GM18511 (cell line): ENCODE measurements at regions not wholly inside any gene's neighbourhood (a gene's known extent, or its start where the extent isn't known, plus 50 kb on each side); places are given as distances from the start of the nearest gene placed in this dataset.
"Not testable (repeated sequence)": the region's sequence is repeated elsewhere in the genome, so short reads cannot be mapped to it uniquely, and the experiment has no call there.

Experiments used
- ATAC-seq: cut with Tn5 transposase; IDR thresholded peaks from one replicate; pipeline ENCODE4 v1.9.1; 2021; ENCODE audit warnings: mild to moderate bottlenecking, moderate library complexity; ENCODE audit not compliant: unreplicated experiment

DNA sequence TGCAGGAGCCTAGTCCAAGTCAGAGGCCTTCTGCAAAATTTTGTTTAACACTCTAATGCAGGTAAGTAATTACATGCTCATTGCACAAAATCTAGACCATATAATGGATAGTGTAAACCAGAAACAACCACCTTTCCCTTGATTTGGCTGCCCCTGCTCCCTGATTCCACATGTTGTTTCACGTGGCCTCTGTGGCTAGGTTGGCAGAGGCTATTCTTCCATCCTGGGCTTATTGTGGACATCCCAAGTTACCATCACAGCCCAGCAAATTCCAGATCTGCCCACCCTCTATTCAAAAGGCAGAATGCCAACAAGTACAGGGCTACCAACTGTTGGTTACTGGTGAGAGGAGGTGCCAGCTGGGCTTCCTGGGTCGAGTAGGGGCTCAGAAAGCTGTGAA lies 794.5 kb upstream of the GRM7 start:
- no peak for ATAC-seq

DNA sequence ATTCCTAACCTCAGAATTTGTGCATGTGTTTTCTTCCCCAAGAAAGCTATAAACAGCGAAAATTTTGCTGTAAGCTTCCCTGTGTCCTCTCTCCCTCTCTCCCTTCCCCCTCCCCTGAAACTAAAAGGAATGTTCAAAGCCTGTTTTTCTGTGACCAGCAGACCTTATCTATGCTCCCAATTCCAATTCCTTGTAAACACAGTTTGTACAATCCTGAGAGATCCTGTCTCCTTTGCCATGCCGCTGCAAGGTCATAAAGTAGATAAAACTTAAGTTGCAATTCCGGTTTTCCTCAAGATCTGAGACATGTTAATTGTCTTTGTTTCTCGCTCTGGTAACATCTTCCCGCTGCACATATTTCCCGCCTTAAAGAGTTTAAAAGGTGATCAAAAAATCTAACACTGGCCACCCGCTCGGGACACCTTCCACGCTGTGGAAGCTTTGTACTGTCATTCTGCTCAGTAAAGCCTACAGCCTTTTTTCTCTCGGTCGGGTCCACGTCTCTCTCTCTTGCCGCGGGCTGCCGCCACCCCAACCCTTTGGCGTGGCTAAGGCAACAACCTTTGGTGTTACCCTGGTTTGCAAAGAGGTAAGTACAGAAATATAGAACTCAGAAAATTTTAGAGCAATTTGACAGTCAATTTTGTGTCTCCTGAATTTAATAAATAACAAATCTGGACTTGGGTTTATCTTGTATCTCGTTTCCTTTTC lies 793.9 kb upstream of the GRM7 start:
- ATAC-seq: not testable (repeated sequence)

GRCh38 chr3:6074952-6075351 lies 786.0 kb upstream of the GRM7 start:
- ATAC-seq: no peak

DNA sequence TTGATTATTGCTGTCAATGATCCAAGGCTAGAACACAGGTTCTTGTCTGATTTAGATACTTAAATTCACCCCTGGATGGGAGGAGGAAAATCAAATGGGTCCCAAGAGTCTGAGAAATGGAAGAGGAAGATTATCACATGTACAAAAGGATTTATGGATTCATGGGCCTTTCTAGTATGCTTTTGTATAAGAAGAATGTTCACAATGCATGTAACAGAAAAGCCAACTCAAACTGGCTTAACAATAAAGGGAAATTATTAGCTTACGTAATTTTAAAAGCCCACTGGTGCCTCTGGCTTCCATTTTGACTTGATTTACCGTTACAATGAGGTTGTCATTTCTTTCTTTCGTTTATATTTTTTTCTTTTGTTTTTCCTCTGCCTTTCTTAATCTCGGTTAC lies 782.5 kb upstream of the GRM7 start:
- no peak for ATAC-seq

DNA sequence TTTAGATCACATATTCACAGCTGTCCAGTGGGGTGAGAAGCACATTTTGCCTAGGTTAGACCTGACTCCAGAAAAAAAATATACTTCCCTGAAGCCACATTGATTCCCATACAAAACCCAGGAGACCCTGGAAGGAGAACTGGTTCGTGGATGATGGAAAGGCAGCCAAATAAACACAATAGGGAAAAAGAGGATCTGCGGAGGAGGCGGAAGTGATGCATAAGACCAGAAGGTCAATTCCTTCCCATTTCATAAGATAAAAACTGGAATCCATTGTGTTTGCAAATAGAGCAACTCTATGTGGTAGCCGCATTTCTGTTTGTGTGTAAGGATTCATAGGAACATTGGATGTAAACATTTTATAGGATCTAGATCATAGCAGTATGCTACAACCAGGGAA lies 781.9 kb upstream of the GRM7 start:
- ATAC-seq: no peak

- no peak for ATAC-seq
Measured at GRCh38 chr3:6079561-6080179, 781.2 kb upstream of the GRM7 start.

- ATAC-seq: no peak
Measured at GRCh38 chr3:6088433-6088832, 772.5 kb upstream of the GRM7 start.

DNA sequence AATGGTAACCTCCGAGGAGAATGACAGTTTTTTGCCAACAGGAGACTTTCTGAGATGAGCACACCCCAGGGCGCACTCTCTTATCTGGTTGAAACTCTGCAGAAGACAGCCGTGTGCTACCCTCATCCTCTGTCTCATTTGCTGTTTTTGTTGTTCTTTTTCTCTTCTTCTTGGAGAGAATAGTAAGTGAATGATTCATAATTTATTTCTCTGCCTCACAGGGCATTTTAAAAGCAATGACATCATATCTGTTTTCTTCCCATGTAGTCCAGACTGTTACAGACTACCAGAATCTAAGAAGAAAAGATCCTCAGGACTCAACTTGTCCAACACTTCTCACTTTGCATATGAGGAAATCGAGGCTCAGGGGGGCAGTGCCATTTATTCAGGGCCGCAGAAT lies 771.1 kb upstream of the GRM7 start:
- ATAC-seq: no peak

- no peak for ATAC-seq
Measured at GRCh38 chr3:6091262-6091661, 769.7 kb upstream of the GRM7 start.

GRCh38 chr3:6095006-6095405 lies 765.9 kb upstream of the GRM7 start:
- ATAC-seq: no peak

DNA sequence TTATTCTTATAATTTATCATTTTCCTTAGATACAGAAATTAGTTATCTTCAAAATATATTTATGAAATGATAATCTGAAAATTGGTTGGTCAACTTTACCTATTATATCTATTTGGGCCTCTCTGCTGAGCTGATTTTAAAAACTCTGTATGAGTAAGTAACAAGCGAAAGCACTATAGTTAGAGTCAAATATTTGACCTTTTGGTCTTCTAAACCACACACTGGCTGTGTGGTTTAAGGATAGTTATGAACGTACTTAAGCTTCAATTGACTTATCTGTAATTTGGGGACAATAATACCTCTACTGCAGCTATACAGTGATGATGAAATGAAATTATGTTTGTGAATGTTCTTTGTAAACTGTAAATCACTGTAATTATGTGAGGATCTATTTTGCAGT lies 763.9 kb upstream of the GRM7 start:
- no peak for ATAC-seq

GRCh38 chr3:6097556-6097955 lies 763.4 kb upstream of the GRM7 start:
- ATAC-seq: no peak

- ATAC-seq: no peak
Measured at GRCh38 chr3:6098516-6099157, 762.3 kb upstream of the GRM7 start.

DNA sequence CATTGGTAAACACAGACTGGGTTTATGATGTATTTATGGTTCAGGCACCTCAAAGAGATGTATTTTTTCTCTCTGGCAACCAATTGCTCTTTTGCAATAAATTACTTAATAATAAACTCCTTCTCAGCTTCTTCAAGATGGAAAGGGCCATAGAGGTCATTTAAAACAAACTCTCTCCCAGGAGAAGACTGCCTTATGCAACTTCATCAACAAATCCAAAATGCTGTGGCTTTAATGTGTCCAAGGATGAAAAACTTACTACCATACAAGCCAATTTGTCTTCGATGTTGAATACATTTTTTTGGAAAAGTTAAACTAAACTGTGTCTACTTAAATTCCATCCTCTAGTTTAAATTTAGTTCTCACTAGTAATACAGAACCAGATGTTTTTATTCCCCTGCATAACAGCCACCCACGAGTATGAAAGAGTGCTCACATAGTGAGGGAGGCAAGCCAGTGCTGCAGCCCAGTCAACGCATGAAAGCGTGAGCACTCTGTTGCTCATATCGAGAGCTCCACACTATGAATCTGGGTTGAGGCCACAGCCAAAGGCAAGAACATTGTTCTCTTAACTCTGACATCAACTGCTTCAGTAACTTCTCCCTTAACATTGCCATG lies 761.3 kb upstream of the GRM7 start:
- ATAC-seq: no peak

DNA sequence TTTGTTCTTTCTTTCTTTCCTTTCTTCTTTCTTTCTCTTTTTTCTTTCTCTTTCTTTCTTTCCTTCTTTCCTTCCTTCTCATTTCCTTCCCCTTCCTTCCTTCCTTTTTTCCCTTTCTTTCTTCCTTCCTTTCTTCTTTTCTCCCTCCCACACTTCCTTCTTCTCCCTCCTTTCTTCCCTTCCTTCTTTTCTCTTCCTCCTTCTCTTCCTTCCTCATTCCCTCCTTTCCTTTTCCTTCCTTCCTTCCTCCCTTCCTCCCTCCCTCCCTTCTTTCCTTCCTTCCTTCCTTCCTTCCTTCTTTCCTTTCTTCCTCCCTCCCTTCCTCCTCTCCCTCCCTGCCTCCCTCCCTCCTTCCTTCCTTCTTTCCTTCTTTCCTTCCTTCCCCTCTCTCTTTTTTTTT lies 755.7 kb upstream of the GRM7 start:
- no peak for ATAC-seq

GRCh38 chr3:6108957-6109356 lies 752.0 kb upstream of the GRM7 start:
- no peak for ATAC-seq

GRCh38 chr3:6110451-6110850 lies 750.5 kb upstream of the GRM7 start:
- ATAC-seq: no peak

- no peak for ATAC-seq
Measured at GRCh38 chr3:6112546-6112945, 748.4 kb upstream of the GRM7 start.

- ATAC-seq: no peak
Measured at GRCh38 chr3:6113338-6113737, 747.6 kb upstream of the GRM7 start.

DNA sequence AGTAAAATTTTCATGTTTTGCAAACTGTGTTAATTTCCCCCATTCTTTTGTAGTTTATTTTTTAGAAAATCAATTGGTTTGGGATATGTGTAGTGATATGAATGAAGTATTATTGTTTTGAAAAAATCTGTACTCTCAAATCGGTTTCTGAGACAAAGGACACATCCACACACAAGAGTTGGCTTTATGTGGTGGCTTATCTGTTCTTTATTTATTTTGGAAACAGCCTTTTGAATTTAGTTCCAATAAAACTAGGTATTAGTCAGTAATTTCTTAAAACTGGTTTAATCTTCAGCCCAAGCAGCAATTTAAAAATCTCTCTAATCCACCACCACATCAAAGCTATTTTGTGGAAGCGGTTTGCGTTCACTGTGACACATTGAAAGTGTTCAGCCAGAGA lies 741.5 kb upstream of the GRM7 start:
- no peak for ATAC-seq

GRCh38 chr3:6120786-6121185 lies 740.1 kb upstream of the GRM7 start:
- ATAC-seq: no peak

GRCh38 chr3:6124875-6125274 lies 736.0 kb upstream of the GRM7 start:
- no peak for ATAC-seq
